ENCODE measurements at regions not wholly inside any gene's neighbourhood (a gene's known extent, or its start where the extent isn't known, plus 50 kb on each side); places are given as distances from the start of the nearest gene placed in this dataset.

- no peak for DNase-seq (ENCODE audit: low spot score in 2 of 2)
- Histone ChIP-seq H3K9me3 (peaks cover 3% of the 10 kb centered on the region), H3K4me1 (no peaks in the 10 kb centered on the region), H3K36me3 (no peaks in the 10 kb centered on the region), H3K27ac (no peak overlapping the region), H3K27me3 (peaks cover 5% of the 10 kb centered on the region), H3K4me3 (no peak overlapping the region)
- TF ChIP-seq CTCF (IDR thresholded peaks at IDR 0.05) (no peak), POLR2A (IDR thresholded peaks at IDR 0.05) (no peak), POLR2AphosphoS5 (IDR thresholded peaks at IDR 0.05) (no peak)
- 64% methylated on average over 5 of the region's 5 CpGs for WGBS
Observed at GRCh38 chr2:2942225-2942624, 435.4 kb downstream of the EIPR1 start.

GRCh38 chr2:2941205-2941604 is 436.4 kb downstream of the EIPR1 start:
- TF ChIP-seq EP300 (IDR thresholded peaks at IDR 0.05) (no peak), POLR2A (IDR thresholded peaks at IDR 0.05) (no peak), POLR2AphosphoS5 (IDR thresholded peaks at IDR 0.05) (no peak), CTCF (IDR thresholded peaks at IDR 0.05) (no peak)
- WGBS, result 60% methylated on average over 14 of the region's 15 CpGs
- Histone ChIP-seq H3K9me3 (peaks cover 3% of the 10 kb centered on the region), H3K4me1 (no peaks in the 10 kb centered on the region), H3K27me3 (peaks cover 5% of the 10 kb centered on the region), H3K4me3 (no peak overlapping the region), H3K27ac (no peak overlapping the region), H3K36me3 (no peaks in the 10 kb centered on the region)
- no peak for DNase-seq (ENCODE audit: low spot score in 2 of 2)

GRCh38 chr2:2940702-2941101 is 436.9 kb downstream of the EIPR1 start:
- no peak for TF ChIP-seq CTCF (IDR thresholded peaks at IDR 0.05)
- no peak for TF ChIP-seq POLR2A (IDR thresholded peaks at IDR 0.05)
- Histone ChIP-seq H3K4me1 (no peaks in the 10 kb centered on the region), H3K4me3 (no peak overlapping the region), H3K27me3 (peaks cover 5% of the 10 kb centered on the region), H3K36me3 (no peaks in the 10 kb centered on the region), H3K9me3 (peaks cover 3% of the 10 kb centered on the region), H3K27ac (no peak overlapping the region)
- 88% methylated on average over 9 of the region's 9 CpGs for WGBS
- no peak for DNase-seq (ENCODE audit: low spot score in 2 of 2)

- 83% methylated on average over 6 of the region's 10 CpGs for WGBS
- no peak overlapping the region for H3K4me3 ChIP-seq
- H3K27ac ChIP-seq, result no peak overlapping the region
- H3K4me1 ChIP-seq, result no peaks in the 10 kb centered on the region
- H3K27me3 ChIP-seq, result peaks cover 5% of the 10 kb centered on the region
- no peak for DNase-seq (ENCODE audit: low spot score in 2 of 2)
- H3K36me3 ChIP-seq, result no peaks in the 10 kb centered on the region
- no peak for TF ChIP-seq CTCF (IDR thresholded peaks at IDR 0.05)
- TF ChIP-seq POLR2A (IDR thresholded peaks at IDR 0.05), result no peak
- no peak for TF ChIP-seq POLR2AphosphoS5 (IDR thresholded peaks at IDR 0.05)
- no peak for TF ChIP-seq EP300 (IDR thresholded peaks at IDR 0.05)
- peaks cover 3% of the 10 kb centered on the region for H3K9me3 ChIP-seq
Observed at GRCh38 chr2:2940061-2940460, 437.6 kb downstream of the EIPR1 start.

GRCh38 chr2:2939078-2939795 is 438.4 kb downstream of the EIPR1 start:
- Histone ChIP-seq H3K36me3 (no peaks in the 10 kb centered on the region), H3K9me3 (no peaks in the 10 kb centered on the region), H3K4me1 (no peaks in the 10 kb centered on the region), H3K27me3 (peaks cover 5% of the 10 kb centered on the region), H3K4me3 (no peak overlapping the region), H3K27ac (no peak overlapping the region)
- 85% methylated on average over 13 of the region's 13 CpGs for WGBS
- TF ChIP-seq POLR2A (IDR thresholded peaks at IDR 0.05) (no peak), CTCF (IDR thresholded peaks at IDR 0.05) (no peak), POLR2AphosphoS5 (IDR thresholded peaks at IDR 0.05) (no peak), EP300 (IDR thresholded peaks at IDR 0.05) (no peak)
- no peak for DNase-seq (ENCODE audit: low spot score in 2 of 2)

All from suprapubic skin (tissue), 4 donors.